ENCODE measurements at regions not wholly inside any gene's neighbourhood (a gene's known extent, or its start where the extent isn't known, plus 50 kb on each side); places are given as distances from the start of the nearest gene placed in this dataset.

DNA sequence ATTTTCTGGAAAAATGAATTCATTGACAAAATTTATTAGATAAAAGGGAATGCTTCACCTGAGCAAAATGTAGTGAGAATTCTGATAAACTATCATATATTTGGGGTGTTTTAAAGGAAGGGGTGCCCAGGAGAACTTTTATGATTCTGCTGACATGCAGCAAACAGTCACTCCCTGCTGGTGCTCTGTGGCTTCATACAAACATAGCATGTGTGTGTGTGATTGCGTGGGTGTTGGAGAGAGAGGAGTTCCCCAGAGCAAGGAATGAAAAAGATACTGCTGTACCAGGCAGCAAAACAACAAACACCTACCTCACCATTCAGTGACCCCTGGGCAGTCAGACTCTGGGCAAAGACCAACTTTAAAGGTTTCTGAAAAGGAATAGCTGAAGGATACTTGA, 546.7 kb downstream of the RFC3 start:
- TF ChIP-seq, protein P1, sequence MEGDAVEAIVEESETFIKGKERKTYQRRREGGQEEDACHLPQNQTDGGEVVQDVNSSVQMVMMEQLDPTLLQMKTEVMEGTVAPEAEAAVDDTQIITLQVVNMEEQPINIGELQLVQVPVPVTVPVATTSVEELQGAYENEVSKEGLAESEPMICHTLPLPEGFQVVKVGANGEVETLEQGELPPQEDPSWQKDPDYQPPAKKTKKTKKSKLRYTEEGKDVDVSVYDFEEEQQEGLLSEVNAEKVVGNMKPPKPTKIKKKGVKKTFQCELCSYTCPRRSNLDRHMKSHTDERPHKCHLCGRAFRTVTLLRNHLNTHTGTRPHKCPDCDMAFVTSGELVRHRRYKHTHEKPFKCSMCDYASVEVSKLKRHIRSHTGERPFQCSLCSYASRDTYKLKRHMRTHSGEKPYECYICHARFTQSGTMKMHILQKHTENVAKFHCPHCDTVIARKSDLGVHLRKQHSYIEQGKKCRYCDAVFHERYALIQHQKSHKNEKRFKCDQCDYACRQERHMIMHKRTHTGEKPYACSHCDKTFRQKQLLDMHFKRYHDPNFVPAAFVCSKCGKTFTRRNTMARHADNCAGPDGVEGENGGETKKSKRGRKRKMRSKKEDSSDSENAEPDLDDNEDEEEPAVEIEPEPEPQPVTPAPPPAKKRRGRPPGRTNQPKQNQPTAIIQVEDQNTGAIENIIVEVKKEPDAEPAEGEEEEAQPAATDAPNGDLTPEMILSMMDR (IDR thresholded peaks at IDR 0.05): no peak
- no peak for TF ChIP-seq POLR2A (IDR thresholded peaks at IDR 0.05)

All from testis (tissue), 2 donors.